Stimulated activated naive CD8-positive, alpha-beta T cell treated with anti-CD3 and anti-CD28 coated beads, Interleukin-15, Interleukin-2, amounts not matched to agents 100 U/mL and 50 U/mL, for 24 hours (primary cell): ENCODE measurements at regions not wholly inside any gene's neighbourhood (a gene's known extent, or its start where the extent isn't known, plus 50 kb on each side); places are given as distances from the start of the nearest gene placed in this dataset.
"Not testable (repeated sequence)": the region's sequence is repeated elsewhere in the genome, so short reads cannot be mapped to it uniquely, and the experiment has no call there.

ENCODE experiments used
- ATAC-seq: fragments of 150-1000 bp; cut with Tn5 transposase; one replicate; pipeline ENCODE4 v1.10.0; 2021
- DNase-seq: peaks from one replicate; pipeline ENCODE4 v3.0.0; 2021

DNA sequence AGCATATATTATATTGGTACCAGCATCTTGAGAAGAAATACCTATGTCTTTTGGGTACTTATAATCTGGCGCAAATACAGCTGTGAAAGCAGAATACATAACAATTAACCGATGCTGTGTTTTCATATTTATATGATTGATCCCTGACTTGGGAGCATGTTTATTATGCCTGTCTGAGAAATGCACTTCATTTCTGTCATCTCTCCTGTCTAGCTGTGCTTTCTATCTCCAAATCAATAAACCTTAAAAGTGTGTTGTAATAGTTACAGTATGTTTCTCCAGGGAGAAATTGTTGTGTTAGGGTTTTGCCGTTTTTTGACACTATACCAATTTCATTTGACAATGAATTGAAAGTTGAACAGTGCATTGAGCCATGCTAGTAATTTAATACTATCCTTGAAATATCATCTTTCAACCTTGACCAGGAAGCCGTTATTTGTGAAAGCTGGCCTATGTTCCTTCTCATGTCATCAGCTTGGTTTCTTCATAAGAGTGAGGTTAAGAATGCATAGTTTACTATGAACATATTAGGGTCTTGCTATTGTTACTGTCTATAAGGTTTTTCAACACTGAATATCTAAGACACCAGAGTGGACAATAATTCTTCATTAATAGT is 206.2 kb upstream of the PCDH18 start:
- no peak for ATAC-seq
- no peak for DNase-seq

DNA sequence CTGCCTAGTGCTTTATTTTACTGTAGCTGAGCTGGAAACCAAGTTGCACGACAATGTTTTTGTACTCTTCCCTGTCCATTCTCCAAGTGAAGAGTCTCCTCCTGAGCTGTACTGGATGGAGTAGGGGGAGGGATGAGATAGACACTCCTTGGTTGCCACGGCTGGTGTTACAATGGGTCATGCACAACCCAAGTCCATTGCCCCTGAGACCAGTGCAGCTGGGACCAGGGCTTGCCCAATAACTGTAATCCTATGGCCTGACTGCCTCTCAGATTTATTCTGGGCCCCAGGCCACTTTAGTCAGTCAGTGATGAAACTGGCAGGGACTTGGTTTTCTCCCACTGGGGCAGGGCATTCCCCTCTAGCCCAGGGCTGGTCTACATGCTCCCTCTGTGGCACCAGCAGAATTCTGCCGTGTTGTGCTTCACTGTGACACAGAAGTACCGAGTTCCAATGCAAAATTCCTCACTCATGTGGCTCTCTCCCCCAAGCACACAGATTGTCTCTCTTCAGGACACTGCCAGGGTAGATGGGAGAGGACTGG is 203.3 kb upstream of the PCDH18 start:
- DNase-seq (no peak), ATAC-seq (no peak)

DNA sequence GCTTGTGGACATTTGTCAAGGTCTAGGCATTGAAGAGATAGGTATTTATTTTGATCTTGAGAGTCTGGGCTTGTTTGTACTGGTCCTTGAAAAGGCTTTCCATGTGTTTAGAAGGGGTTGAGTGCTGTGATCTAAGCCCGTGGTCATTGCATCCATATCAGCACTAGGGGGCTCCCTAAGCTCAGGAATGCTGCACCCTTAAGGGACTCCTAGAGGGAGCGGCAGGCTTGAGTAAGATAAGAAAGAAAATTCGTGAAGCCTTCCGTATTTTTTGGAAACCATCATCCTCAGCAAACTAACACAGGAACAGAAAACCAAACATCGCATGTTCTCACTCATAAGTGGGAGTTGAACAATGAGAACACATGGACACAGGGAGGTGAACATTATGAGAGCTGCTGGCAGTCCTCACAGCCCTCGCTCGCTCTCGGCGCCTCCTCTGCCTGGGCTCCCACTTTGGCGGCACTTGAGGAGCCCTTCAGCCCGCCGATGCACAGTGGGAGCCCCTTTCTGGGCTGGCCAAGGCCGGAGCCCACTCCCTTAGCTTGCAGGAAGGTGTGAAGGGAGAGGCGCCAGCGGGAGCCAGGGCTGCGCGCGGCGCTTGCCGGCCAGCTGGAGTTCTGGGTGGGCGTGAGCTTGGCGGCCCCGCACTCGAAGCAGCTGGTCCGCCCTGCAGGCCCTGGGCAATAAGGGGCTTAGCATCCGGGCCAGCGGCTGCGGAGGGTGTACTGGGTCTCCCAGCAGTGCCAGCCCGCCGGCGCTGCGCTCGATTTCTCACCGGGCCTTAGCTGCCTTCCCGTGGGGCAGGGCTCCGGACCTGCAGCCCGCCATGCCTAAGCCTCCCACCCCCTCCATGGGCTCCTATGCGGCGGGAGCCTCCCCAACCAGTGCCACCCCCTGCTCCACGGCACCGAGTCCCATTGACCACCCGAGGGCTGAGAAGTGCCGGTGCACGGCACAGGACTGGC is 201.2 kb upstream of the PCDH18 start:
- not testable (repeated sequence) for ATAC-seq, DNase-seq

DNA sequence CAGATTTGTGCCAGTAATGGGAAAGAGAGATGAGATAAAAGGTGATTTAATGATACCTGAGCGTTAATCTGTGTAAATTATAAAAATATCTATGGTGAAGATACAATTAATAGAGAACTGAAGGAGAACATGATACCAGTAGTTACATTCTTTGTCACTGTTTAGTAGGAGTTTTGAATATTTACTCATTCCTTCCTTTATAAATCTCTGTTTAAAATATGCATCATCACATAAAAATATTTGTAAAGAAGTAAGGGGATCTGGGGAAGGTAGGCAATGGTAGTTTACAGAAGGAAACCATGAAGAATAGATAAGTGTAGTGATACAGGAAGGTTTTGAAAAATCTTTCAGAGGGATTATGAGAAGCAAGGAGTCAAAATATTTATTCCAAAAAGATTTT is 190.6 kb upstream of the PCDH18 start:
- ATAC-seq (no peak), DNase-seq (no peak)

DNA sequence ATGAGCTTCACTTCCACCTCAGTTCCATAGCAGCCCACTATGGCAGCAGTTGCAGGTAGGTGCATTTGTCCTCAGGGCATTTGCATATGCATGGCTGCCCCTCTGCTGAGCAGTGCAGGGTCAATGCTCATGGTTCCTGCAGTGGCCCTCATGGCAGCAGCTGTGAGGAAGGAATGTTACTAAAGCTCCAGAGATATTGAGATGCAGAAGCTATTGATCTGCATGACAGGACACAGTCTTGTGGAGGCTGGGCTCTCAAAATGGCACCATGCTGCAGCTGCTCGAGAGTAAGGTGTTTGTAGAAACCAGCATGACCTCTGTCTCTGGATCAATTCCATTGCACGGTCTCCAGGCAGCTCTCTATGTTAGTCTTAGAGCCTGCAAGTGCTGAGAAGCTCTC is 179.2 kb upstream of the PCDH18 start:
- DNase-seq = no peak
- no peak for ATAC-seq

DNA sequence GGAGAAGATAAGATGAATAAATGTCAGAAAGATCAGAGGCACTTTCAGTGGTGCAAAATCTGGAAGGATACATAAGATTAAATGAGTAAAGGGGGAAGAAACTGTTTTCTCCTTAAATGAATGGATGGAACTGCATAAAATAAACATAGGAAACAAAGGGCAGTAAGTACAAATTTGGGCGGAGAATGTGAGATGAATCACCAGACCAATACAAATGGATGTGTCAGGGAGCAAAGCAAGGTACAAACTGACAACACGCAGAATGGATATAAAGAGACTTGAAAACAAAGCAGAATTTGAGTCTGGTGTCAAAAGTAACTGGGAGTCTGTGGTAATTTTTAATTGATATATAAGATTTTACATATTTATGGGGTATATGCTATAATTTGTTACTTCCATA is 175.3 kb upstream of the PCDH18 start:
- DNase-seq (no peak), ATAC-seq (no peak)

DNA sequence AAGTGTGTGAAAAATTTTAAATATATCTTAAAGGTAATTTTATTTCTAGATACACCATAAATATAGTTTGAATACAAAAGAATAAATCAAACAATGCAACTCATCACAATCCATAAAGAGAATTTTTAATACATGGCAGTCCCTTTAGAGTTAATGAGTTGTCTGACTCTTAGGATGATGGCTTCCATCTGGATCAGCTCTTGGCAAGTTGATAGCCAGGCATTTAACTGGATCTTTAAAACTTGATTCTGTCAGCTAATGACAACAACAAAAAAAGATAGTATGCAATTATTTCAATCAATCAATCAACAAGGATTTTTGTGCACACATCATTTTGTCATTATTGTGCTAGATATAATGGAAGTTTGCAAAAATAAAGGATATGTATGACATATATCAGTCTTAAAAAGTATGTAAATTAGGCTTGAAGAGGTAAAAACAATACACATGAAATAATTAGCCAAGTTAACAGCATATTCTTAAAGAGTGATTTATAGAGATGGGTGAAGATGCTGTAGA is 174.9 kb upstream of the PCDH18 start:
- DNase-seq (no peak), ATAC-seq (no peak)

DNA sequence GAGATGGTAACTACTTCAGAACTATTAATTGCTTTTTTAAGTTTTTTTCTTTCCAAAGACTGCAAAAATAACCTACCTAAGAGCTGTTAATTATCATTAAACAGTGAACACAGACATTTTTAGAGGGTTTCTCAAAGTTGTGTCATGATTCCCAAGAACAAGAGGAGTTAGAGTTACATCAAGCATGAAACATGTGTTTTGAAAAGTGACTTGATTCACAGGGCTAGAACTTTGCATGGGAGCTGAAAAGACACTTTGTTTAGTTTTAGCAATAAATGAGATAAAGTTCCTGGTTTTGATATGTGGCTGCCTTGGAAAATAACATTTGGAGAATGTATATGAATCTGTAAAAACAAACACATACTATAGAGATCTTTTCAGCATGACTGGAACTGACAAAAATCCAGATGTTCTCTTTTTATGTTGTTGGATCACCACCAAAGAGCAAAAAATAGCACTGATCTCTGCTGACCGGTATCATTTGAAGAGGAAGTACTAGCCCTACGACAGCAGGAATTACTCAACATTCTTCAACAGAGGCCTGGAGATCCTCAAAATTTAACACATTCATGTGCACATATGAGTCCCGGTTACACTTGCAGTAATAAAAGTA is 173.0 kb upstream of the PCDH18 start:
- ATAC-seq (no peak), DNase-seq (no peak)

DNA sequence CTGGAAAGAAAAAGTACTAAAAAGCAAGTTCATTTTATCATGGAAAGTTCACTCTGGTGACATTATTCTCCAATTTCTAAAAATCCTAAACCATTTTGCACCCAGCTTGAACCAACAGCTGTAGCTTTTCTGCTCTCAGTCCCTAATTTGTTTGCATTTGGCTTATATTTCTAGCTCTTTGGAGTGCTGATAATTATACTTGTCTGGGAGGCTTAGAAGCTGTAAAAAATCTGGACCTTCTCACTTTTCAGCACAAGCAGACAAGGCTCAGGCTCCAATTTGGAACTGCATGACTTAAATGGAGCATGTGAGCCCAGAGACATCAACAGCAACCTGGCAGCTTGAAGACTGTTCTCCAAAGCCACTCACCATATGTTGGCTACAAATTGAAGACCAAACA is 170.9 kb upstream of the PCDH18 start:
- ATAC-seq = no peak

DNA sequence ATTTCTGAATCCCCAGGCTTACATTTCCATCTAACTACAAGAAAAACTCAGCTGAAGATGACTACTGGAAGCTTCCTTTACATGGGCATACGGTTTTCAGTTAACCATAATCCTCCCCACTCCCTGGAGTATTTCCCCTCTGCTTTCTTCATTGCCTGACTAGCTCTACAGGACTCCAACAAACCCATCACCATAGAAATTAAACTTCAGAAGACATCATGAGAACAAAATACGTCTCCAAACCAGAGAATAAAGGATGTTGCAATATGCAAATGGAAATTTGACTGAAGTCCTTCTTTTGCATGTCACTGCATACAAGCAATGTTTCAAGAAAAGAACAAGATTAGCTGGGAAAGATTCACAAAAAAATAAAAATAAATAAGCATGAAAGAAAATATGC is 170.2 kb upstream of the PCDH18 start:
- DNase-seq = no peak
- no peak for ATAC-seq

More for the DNA sequence above, 170.9 kb upstream of the PCDH18 start:
- DNase-seq = no peak

DNA sequence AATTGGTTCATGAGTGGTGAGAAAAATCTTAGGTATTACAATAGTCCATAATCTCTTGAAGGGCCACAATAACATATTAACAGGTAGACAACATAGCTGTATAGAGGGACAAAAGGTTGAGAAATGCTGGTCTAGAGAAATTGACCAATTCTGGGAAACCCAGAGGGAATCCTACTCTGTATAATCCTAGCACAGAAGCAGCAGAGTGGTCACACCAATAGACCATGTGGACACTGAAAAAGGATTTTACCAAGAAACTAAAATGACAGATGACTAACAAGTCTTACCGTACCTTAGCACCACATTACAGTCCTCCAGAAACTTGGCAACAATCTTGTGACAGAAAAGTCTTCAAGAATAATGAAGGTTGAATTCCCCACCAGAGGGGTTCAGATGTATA is 169.1 kb upstream of the PCDH18 start:
- no peak for ATAC-seq
- DNase-seq = no peak

DNA sequence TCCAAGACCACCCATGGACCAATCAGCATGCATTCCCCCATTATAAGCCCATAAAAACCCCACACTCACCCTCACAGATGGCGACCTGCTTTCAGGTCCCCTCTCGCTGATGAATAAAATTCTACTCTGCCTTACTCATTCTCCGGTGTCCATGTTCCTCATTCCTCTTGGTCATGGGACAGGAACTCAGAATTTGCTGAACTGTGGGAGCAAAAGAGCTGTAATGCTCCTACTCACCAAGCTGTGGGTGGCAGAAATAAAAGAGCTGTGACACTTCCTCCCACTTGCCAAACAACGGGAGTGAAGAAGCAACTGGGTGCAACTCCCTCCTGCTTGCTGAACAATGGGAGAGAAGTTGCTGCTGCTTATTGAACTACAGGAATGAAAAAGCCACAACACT is 168.5 kb upstream of the PCDH18 start:
- ATAC-seq (no peak), DNase-seq (no peak)

DNA sequence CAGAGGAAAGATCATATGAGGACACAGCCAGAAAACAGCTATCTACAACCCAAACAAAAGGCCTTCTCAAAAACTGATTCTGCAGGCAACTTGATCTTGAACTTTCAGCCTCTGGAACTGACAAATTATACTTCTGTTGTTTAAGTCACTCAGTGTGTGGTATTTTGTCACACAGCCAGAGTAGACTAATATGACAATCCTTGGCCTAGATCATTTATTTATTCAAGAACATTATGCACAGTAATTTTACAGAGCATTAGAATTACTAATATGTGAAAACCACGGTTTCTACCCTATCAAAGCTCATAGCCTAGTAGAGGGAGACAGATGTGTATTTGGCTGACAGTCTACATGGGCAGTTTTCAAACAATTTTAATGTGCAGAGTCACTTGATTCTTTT is 167.8 kb upstream of the PCDH18 start:
- ATAC-seq (no peak), DNase-seq (no peak)

DNA sequence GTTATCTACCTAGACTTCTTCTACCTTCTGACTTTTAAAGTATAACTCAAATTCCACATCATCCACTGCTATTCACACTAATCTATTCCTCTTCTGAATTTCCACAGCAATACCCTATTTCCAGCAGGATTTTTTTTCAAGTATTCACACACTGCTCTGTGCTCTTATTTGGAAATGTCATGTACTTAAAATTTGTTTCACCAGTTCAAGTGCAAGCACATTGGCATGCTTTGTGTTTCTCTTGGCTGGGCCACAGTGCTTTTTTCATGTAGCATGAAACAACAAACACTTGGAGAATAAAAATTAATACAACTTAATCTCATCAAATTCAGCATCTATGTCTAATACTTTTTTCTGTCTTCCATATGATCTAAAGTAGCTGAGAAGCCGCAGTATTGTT is 161.8 kb upstream of the PCDH18 start:
- DNase-seq (no peak), ATAC-seq (no peak)

DNA sequence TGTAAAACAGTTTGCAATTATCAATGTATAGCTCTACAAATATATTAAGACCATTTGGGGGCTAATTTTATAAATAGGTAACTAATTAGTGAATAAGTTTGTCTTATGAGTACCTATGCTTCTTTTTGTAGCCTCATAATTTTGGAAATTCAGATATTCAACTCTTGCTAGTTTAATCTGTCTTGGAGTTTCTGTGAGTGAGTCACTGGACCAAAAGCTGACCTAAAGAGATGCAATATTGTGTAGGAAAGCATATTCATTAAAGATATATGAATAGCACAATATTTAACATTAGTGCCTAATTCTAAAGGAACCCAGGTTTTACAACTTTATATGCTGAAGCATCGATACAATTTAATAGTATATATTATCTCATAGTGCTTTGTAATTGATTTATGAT is 161.3 kb upstream of the PCDH18 start:
- no peak for ATAC-seq
- no peak for DNase-seq

DNA sequence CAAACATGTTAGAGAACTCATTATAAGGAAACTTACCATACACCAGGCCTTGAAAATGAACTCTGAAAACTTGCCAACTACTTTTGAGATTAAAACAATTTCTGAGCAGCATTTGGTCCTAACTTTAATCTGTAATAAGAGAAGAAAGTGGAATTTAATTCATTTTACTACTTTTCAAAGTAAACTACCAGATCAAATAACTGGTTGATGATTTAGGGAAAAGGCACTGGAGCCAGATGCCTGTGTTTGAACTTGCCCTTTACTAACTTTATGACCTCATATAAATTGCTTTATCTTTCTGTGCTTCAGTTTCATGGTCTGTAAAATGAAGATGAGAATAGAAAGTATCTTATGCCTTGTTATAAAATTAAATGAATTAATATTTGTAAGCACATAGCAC is 159.9 kb upstream of the PCDH18 start:
- DNase-seq = no peak
- no peak for ATAC-seq

DNA sequence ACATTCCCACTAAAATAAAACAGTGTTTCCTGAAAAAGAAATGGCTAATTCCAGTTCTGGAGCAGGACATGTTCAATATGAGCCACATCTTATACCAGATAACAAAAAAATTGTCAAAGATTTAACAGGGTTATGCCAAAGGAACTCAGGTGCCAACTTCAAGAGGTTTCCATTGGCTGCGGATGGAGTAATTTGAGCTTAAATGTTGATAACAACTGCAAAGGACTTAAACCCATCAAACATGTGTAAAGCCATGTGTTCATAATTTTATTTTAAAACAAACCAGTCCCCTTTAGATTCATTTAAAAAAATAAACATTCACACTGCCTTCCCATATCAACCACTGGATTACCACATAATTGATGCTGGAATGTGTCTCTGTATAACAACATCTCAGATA is 156.4 kb upstream of the PCDH18 start:
- no peak for DNase-seq
- ATAC-seq = no peak

DNA sequence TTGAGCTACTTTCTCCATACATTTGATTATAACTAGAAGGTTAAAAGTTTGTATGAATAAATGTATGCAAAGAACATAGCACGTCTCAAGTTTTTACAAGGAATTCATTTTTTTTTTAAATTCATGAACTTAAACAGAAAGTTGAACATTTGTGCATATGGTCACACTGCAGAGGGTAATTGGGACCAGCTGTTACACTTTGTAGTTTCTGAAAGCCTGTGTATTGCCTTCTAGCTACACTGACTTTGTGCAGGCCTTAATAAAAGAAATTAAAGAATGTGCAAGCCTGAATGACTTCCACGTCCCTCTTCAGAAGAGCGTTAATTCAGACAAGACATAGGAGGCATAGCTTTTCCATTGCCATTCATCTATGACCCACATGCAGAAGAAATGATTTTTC is 153.1 kb upstream of the PCDH18 start:
- ATAC-seq = no peak
- no peak for DNase-seq

DNA sequence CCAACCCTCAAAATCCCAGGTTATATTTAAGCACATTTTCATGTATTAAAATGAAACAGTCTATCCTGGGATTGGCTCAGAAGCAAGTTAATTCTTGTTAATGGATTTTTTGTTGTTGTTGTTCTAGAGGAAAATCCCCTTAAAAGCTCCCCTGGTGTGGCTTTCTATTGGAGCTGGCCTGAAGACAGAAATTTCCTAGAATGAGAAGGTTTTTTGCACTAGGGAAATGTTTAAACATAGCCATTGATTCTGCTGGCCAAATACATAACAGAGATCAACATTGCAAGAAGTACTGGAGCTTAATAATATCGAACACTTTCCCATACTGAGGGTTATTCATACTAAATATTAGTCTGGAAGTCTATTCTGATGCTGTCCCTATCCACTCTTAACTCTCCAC is 148.8 kb upstream of the PCDH18 start:
- DNase-seq (no peak), ATAC-seq (no peak)

DNA sequence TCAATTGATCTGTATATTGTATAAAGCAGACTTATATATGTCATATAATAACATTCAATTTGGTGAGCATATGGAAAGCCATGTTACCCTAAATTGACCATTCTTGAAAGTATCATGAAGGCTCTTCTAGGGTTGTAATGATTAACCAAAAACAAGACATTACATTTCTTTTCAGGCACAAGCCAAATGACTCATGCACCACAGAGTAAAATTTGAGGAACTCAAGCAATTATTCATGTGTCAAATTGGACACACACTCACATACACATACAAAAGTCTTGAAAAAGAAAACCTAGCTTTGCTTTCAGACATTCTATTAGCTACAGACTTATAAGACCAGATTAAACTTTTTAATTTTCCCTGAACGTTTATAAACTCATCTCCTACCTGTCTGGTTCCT is 146.5 kb upstream of the PCDH18 start:
- ATAC-seq (no peak), DNase-seq (no peak)

DNA sequence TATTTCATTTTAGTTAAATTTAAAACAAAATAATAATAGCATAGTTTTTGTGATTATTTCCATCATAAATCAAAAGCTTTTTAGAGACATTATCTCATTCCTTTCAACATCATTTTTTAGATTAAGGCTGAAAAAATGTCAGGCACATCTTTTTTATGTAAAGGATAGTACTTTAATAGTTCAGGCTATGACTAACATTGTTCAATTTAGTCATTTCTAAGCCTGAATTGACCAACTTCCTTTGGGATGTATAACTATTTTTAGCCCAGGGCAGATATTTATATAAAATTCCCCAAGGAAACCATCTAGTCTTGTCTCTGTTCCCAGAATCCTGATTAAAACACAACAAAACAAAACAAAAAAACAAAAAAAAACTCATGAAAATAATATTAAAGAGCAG is 145.6 kb upstream of the PCDH18 start:
- DNase-seq = no peak
- ATAC-seq = no peak

DNA sequence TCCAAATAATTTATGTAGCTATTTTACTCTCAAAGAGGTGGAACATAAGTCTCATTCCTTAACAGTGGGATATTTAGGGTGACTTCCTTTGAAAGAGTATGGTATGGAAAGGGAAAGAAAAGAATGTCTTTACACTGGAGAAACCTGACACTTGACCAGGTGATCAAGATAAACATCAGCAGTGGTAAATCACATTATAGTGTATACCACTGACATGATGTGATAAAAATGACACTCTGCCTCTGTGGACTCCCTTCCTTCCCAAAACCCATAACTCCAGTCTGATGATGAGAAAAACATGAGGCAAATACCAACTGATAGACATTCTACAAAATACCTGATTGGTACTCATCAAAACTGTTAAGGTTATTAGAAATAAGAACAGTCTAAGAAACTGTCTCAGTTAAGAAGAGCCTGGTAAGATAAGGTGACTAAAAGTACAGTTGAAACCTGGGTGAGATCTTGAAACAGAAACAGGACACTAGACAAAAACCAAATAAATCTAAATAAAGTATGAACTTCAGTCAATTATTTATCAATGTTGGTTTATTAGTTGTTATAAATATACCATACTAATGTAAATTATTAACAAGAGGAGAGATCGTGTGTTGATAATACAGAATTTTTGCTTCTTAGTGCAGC is 144.2 kb upstream of the PCDH18 start:
- no peak for ATAC-seq
- DNase-seq = no peak
